Glutamatergic neuron (in vitro differentiated cells): ENCODE measurements at regions not wholly inside any gene's neighbourhood (a gene's known extent, or its start where the extent isn't known, plus 50 kb on each side); places are given as distances from the start of the nearest gene placed in this dataset.

Source experiments
- DNase-seq: peaks from one replicate; pipeline ENCODE4 v3.0.0; 2022
- H3K27ac Mint-ChIP-seq: one replicate; pipeline ENCODE4 v1.8.0; 2020; ENCODE audit warnings: mild to moderate bottlenecking, mixed read lengths, inconsistent platforms; ENCODE audit not compliant: unreplicated experiment
- H3K27me3 Mint-ChIP-seq: one replicate; pipeline ENCODE4 v1.8.0; 2020; ENCODE audit warnings: mild to moderate bottlenecking, moderate library complexity, mixed read lengths, inconsistent platforms; ENCODE audit not compliant: unreplicated experiment
- H3K36me3 Mint-ChIP-seq: one replicate; pipeline ENCODE4 v1.8.0; 2020; ENCODE audit warnings: mild to moderate bottlenecking, mixed read lengths, inconsistent platforms; ENCODE audit not compliant: unreplicated experiment
- H3K4me1 Mint-ChIP-seq: one replicate; pipeline ENCODE4 v1.8.0; 2020; ENCODE audit warnings: mild to moderate bottlenecking, low read depth, mixed read lengths, inconsistent platforms; ENCODE audit not compliant: unreplicated experiment
- H3K4me3 Mint-ChIP-seq: one replicate; pipeline ENCODE4 v1.8.0; 2020; ENCODE audit warnings: mild to moderate bottlenecking, mixed read lengths, inconsistent platforms; ENCODE audit not compliant: unreplicated experiment
- H3K9me3 Mint-ChIP-seq: one replicate; pipeline ENCODE4 v1.8.0; 2020; ENCODE audit warnings: mild to moderate bottlenecking, moderate library complexity, mixed read lengths, inconsistent platforms; ENCODE audit not compliant: unreplicated experiment
- CTCF ChIP-seq: fragments of 200-600 bp; sonication (generic); IDR thresholded peaks from one replicate; pipeline ENCODE4 v1.5.0; 2021; ENCODE audit not compliant: partially characterized antibody, unreplicated experiment

DNA sequence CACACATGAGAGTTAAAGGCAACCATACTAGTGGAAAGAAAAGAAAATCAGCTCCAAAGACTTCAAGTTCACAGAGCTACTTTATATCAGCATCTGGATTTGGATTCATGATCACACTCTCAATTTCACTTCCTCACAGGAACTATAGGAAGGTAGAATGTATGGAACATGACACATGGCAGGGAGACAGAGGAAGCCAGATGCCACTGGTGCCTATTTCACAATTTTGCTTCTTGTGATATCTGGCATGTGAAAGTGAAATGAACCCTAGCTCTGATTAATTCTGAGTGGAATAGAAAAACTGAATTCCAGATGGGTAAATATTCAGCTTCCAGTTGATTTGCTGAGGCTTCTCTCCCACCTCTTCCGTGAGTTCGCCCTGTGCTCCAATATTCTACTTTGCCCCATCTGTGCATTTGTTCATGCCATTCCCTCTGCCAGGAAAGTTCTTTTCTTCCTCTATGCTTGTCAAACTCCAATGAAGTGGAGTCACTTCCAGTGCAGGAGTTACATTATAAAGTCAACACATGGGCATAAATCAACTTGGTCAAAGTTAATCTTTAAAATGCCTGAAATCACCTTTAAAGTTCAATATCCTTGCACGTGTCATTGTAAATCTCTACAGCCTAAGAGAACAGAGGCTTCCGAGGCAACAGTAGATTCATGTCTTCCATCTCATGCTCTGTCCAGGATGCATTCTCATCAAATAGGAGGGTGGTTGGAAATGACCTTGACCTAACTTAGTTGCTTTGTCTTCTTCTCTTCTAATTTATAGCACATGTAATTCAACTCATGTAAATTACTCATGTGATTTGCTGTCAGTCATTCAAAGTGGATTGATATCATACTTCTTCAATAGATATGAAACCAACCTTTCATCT lies 275.3 kb downstream of the HIVEP2 start:
- no peaks in the 10 kb centered on the region for H3K27me3 Mint-ChIP-seq
- no peaks in the 10 kb centered on the region for H3K4me1 Mint-ChIP-seq
- DNase-seq: no peak
- H3K9me3 Mint-ChIP-seq: no peaks in the 10 kb centered on the region
- H3K4me3 Mint-ChIP-seq: no peak overlapping the region
- H3K36me3 Mint-ChIP-seq: no peaks in the 10 kb centered on the region
- TF ChIP-seq CTCF: no peak
- no peak overlapping the region for H3K27ac Mint-ChIP-seq

DNA sequence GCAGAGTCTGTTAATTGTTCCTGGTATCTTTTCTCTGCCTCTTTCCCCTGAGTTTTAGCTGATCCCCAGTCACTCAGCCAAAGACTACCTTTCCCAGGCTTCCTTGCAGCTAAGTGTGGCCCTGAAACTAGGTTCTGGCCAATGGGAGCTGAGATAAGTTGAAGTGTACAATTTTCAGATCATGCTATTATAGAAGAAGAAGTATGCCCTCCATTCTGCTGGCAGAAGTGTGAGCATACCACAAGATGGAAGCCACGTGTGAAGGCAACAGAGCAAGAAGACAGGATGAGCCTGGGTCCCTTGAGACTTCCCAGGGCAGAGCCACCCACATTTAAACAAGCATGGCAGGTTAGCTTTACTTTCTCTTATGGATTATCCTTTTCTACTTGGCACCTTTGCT lies 273.2 kb downstream of the HIVEP2 start:
- no peak overlapping the region for H3K4me3 Mint-ChIP-seq
- no peak for DNase-seq
- no peak overlapping the region for H3K27ac Mint-ChIP-seq
- no peak for TF ChIP-seq CTCF
- no peaks in the 10 kb centered on the region for H3K9me3 Mint-ChIP-seq
- H3K4me1 Mint-ChIP-seq: no peaks in the 10 kb centered on the region
- no peaks in the 10 kb centered on the region for H3K27me3 Mint-ChIP-seq
- no peaks in the 10 kb centered on the region for H3K36me3 Mint-ChIP-seq

- no peaks in the 10 kb centered on the region for H3K27me3 Mint-ChIP-seq
- no peaks in the 10 kb centered on the region for H3K4me1 Mint-ChIP-seq
- no peak overlapping the region for H3K4me3 Mint-ChIP-seq
- no peak overlapping the region for H3K27ac Mint-ChIP-seq
- H3K36me3 Mint-ChIP-seq: no peaks in the 10 kb centered on the region
- TF ChIP-seq CTCF: no peak
- DNase-seq: no peak
- no peaks in the 10 kb centered on the region for H3K9me3 Mint-ChIP-seq
Measured at GRCh38 chr6:142675517-142675916, 269.5 kb downstream of the HIVEP2 start.

DNA sequence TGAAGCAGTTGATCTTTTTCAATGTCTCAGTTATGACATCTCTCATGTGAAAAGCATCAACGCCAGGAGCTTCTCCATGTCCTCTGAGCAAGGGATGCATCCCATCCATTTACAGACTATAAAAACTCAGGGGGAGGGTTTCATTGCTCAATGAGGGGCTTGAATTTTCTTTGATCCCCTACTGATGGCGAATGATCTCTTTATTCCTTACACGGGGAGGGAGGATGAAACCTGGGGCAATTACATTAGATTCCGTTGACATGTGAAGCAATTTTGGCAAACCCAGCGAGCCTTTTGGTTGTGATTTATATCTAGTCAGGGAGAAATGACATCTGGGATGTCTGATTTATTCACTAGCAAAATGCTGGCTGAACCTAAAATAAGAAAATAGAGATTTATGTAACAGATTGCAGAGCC lies 268.9 kb downstream of the HIVEP2 start:
- no peak overlapping the region for H3K4me3 Mint-ChIP-seq
- TF ChIP-seq CTCF: no peak
- H3K4me1 Mint-ChIP-seq: no peaks in the 10 kb centered on the region
- no peak overlapping the region for H3K27ac Mint-ChIP-seq
- no peak for DNase-seq
- no peaks in the 10 kb centered on the region for H3K36me3 Mint-ChIP-seq
- no peaks in the 10 kb centered on the region for H3K27me3 Mint-ChIP-seq
- no peaks in the 10 kb centered on the region for H3K9me3 Mint-ChIP-seq

DNA sequence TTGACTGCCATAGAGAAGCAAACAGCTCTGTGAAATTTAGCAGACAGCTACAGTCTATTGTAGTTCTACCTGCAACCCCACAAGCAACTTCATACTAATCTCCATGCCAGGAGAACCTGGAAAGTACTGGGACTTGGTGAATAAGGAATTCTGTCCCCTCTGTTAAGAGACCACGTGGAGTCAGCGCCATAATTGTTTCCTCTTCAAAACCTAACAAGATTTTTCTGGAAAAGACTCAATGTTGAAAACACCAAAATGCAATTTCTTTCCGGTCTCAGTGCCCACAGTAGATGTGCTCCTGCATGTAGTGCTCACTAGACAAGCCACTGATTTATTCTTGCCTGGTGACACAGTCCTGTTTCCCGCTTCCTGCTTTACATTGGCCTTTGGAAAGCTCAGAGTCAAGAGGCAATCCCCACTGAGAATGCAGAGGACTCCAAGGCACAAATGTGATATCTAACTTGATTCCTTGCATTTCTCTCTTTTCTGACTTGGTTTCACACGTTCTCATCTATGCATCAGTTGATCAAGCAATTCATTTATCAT lies 268.3 kb downstream of the HIVEP2 start:
- H3K9me3 Mint-ChIP-seq: no peaks in the 10 kb centered on the region
- TF ChIP-seq CTCF: no peak
- no peaks in the 10 kb centered on the region for H3K36me3 Mint-ChIP-seq
- H3K27me3 Mint-ChIP-seq: no peaks in the 10 kb centered on the region
- DNase-seq: no peak
- H3K4me3 Mint-ChIP-seq: no peak overlapping the region
- no peak overlapping the region for H3K27ac Mint-ChIP-seq
- no peaks in the 10 kb centered on the region for H3K4me1 Mint-ChIP-seq
